ENCODE measurements at regions not wholly inside any gene's neighbourhood (a gene's known extent, or its start where the extent isn't known, plus 50 kb on each side); places are given as distances from the start of the nearest gene placed in this dataset.

GRCh38 chr21:20388400-20388799 lies 609.8 kb upstream of the NCAM2 start:
- TF ChIP-seq CTCF (conservative IDR thresholded peaks at IDR 0.05) (no peak), ZFX (IDR thresholded peaks at IDR 0.05) (no peak)
